GM18951 (cell line): ENCODE measurements at regions not wholly inside any gene's neighbourhood (a gene's known extent, or its start where the extent isn't known, plus 50 kb on each side); places are given as distances from the start of the nearest gene placed in this dataset.

Experiments
- POLR2A ChIP-seq: IDR thresholded peaks from 4 replicates; pipeline ENCODE4 v1.6.1; 2011; ENCODE audit warnings: mild to moderate bottlenecking; ENCODE audit not compliant: insufficient read length, insufficient read depth; ENCODE audit errors: extremely low read depth
- in situ Hi-C: fragments of 300-500 bp; cut with MboI; formaldehyde crosslinking; loops from one replicate; pipeline ENCODE4 v1.12.0; 2022; ENCODE audit warnings: low sequenced_read_pairs, mixed read lengths, inconsistent platforms; ENCODE audit not compliant: unreplicated experiment

DNA sequence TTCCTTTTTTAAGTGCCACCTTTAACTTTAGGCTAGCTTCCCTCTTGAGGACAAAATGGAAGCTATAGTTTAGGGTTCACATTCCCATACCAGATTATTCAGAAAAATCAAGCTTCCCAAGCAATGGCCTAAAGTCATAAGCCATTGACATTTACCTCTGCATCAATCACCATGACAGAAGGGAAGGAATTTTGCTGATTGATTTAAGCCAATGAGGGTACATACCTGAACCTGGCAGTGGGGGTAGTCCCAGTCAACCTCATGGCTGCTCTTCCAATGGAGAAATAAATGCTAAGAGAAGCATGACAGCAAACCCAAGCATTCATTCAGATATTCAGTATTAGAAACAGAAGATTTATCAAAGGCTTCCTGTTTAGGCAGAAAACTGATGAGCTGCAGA, 128.4 kb upstream of the CREB1 start:
- in situ Hi-C loops = no loop called here
- TF ChIP-seq POLR2A = no peak

DNA sequence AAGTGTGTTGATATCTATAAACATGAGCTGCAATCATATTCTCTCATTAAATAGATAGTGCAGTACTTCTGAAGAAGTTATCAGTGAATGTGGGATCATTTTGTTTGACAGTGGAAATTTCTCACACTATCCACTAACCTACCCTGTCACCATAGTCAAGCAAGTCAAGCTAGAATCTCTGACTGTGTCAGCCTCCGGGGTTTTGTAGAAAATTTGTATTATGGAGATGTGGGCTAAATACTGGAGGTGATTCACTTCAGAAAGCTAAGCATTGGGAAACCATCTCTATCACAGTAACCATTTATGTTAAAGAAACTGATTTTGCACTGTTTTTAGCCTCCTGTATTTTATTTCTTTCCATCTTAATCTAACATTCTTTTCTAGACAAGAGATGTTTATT, 126.6 kb upstream of the CREB1 start:
- no peak for TF ChIP-seq POLR2A
- in situ Hi-C loops = no loop called here

DNA sequence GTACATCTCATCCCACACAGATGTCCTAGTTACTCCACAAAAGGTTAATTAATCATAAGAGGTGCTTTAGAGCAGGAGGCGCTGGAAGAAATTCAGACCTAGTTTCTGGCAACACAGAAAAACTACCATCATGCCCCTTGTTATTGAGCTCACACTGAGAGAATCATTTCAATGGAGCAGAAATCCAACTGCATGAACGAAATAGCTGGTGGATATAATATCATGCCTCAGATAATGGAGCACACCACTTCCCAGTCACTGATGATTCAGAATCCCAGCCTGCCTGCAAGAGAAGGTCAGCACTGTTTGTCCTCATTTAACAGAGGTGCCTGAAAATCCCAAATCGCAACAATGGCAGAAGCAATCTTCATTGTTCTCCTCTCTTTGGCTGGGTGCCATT, 125.8 kb upstream of the CREB1 start:
- in situ Hi-C loops = no loop called here
- no peak for TF ChIP-seq POLR2A

DNA sequence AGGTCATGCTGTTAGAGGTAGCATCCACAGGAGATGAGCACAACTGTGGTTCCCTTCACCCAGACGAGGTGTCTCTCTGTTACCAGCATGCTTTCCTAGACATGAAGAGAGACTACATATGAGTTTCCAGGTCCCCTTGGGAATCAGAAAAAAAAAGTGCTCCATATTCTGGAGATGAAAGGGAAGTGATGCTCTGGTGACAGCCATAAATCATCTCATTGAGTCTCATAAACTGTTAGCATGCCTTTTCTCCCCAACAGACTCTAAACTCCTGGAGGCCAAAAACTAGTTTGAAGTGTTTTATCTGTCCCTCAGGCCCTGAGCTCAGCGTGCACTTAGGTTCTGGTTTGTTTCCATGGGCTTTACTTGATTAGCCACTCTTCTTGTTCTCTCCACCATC, 124.6 kb upstream of the CREB1 start:
- in situ Hi-C loops = no loop called here
- TF ChIP-seq POLR2A = no peak

DNA sequence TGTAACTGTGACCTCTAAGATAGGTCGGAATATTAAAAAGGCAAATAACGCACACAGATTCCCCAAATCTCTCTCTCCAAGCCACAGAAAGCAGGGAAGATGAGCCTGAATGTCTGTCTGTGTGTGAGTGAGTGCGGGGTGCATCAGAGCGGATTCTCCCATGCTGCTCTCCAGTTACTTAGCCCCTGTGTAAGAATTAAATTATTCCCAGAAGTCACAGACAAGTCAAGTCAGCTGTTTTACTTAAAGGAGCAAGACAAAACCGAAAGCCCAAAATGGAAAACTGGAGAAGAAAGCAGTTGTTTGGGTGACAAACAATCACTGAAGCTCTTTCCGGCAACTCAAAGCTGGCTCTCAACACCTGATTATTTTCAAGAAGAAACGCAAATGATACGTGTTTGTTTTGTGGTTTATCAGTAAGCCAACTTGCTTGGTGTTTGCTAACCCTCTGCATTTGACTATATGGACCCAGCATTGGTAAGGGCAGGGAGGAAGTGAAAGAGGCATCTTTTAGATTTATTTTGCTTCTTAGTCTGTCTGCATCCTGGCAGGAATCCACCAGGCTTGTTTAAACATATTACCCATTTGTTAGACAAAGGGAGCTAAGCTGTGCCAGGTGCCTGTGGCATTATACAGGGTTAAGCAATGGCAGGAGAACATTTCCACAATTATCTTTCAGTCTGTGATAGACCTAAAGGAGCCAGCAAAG, 121.5 kb upstream of the CREB1 start:
- in situ Hi-C loops = no loop called here
- TF ChIP-seq POLR2A = no peak

DNA sequence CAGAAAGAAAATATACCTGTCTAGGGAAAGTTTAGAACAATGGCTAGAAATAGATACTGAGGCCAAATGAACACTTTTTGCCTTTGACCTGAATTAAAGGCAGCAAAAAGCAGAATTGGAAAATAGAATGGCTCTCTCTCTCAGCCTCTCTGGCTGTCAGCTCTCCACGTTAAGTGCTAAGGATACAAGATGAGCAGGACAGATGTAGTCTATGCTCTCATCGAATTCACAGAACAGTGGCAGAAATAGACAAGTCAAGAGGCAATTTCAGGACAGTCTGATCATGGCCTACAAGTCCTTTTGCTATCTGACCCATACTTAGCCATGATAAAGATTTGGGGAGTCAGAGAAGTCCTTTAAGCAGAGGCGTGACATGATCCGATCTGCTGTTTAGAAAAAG, 120.2 kb upstream of the CREB1 start:
- in situ Hi-C loops = no loop called here
- no peak for TF ChIP-seq POLR2A

DNA sequence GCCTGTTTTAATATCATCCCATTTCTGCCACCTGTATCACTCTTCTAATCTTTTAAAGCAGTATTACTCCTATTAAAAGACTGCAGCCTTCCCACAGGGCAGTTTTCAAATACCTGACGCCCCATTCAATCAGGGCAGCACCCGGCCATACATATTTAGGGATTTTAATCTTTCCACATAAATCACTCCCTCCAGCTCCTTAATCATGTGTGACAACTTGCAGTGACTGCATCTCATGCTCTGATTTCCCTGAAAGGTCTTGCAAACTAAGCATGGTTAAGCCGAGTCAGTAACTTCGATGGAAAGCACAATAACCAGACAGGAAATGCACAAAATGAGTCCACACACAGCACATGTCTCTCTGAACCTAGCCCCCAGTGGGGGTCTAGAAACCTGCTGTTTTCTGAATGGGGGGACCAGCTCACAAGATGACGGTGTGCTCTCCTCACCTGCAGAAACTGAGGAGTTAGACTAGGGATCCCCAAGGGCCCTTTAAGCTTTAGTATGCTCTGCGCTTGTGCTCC, 116.9 kb upstream of the CREB1 start:
- in situ Hi-C loops = no loop called here

DNA sequence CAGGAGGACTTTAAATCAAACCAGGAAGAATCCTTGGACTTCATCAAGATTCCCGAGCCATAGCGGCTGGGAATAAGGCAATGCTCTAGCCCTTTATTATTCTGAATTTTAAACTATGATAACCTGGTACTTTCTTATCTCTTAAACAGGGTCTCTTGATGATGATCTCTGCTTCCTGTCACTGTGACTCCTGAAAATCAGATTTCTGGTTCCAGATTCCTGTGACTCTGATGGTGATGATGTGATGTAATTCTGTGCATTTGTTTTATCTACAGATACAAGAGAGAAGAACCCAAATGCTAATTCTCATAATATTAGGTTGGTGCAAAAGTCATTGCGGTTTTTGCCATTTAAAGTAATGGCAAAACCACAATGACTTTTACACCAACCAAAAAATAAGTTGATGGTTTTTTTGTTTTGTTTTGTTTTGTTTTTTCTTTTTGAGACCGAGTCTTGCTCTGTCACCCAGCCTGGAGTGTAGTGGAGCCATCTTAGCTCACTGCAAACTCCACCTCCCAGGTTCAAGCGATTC, 116.3 kb upstream of the CREB1 start:
- in situ Hi-C loops = no loop called here
- no peak for TF ChIP-seq POLR2A

More for the DNA sequence above, 116.9 kb upstream of the CREB1 start:
- TF ChIP-seq POLR2A = no peak

DNA sequence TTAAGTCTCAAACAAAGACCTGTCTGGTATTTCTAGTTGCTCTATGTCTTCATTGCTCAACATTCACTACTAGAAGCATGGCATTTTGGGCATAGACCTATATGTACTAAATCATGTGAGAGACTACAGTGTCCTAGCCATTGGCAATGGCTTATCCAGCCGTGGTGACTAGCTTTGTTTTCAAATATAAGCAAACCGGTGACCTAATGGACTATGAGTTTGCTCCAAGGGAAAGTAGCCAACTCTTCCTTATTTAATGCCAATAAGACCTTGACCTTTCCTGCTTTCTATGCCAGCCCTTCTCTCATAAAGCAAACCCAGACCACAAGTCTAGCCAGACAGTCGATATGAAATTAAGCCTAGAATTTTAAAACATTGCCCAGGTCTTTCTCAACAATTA, 113.7 kb upstream of the CREB1 start:
- in situ Hi-C loops = no loop called here

DNA sequence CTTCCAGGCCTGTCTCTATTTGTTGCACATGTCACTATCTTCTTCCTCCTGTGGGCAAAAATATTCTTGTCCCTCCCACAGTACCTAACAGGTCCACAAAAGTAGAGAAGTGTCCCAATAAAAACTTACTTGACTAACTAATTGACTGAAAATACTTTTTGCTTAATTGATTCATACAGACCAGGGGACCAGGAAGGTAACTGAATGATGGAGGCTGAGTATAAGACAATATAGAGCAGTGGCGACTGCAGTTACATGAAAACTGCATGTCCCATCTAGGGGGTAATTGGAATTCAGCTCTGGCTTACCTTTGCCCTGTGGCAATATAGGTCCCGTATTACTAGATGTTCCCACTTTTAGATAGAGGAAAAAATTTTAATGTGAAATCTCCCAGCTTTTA, 112.9 kb upstream of the CREB1 start:
- in situ Hi-C loops = no loop called here
- TF ChIP-seq POLR2A = no peak

More for the DNA sequence above, 113.7 kb upstream of the CREB1 start:
- no peak for TF ChIP-seq POLR2A

DNA sequence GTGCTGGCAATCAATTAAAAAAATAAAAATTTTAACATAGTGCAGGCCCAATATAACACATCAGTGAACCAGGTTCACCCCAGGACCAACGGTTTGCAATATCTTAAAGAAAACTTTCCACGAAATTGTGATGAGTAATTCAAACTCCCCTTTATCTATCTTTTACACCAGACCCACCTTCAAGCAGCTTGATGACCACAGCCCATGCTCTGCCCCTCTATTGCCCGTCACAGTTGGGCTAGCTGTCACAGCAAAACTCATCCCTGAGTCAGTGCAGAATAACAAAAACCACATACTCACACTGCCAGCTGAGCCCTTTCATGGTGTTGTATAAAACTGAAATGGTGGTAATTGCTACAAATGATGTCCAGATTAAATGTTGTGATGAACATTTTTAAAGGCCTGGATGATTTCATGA, 112.5 kb upstream of the CREB1 start:
- no peak for TF ChIP-seq POLR2A
- in situ Hi-C loops = no loop called here

DNA sequence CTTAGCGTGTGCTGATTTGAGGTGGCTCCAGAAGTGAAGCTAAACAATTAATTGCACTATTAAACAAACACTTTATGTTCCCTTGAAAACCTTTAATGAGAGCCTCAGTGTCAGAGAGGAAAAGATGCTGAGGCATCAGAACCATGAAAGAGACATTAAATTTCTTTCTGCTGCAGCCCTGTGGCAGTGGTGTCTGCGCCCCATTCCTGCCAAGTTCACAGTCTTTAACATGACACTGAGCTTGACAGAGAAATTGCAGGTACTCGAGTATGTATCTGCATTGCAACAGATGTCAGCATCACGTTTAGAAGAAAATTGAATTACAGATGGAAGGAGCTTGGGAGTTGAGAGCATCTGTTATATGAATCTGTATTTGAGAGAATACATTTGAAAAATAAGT, 111.3 kb upstream of the CREB1 start:
- no peak for TF ChIP-seq POLR2A
- in situ Hi-C loops = no loop called here

DNA sequence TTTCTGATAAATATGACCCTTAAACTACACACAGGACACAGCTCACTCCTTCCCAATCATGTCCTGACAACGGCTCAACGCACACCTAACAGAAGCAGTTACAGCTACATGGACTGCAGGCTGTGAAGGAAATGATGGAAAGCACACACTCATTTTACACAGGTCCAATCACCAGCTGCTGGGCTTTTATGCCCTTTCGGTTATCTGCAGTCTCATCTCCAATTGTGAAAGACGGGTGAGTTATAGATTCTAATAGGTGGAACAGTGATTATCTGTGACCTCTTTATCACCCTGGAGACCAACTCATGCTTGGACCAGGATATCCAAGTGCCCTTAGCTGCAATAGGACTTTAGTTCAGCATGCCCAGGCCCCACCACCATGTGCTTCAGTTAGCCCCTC, 110.4 kb upstream of the CREB1 start:
- TF ChIP-seq POLR2A = no peak
- in situ Hi-C loops = no loop called here

DNA sequence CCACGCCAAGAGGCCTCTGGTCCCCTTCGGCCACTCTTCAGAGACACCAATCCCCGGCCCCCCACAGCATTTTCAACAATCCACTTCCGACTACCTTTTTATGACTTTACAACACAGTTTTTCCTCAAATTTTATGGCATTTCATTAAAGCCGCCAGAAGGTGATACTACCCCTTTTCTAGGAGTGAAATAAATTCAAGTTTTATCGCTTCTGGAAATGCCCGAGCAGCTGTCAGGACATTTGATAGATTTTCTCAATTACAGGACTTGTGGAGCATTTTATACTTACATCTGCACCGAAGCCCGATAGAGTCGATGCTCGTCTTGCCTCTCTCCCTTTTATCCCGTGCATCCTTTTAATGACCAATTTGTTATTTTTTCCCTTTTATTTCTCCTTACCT, 108.1 kb upstream of the CREB1 start:
- no peak for TF ChIP-seq POLR2A
- in situ Hi-C loops = no loop called here
